SK-N-SH (cell line): ENCODE measurements at regions not wholly inside any gene's neighbourhood (a gene's known extent, or its start where the extent isn't known, plus 50 kb on each side); places are given as distances from the start of the nearest gene placed in this dataset.

ENCODE experiments used
- CTCF ChIA-PET: fragments of 300-600, 350-600 bp; formaldehyde crosslinking; extraction: SDS; loops from one replicate; lab custom pipeline; 2021; lab: Yijun Ruan, JAX
- POLR2A ChIA-PET: fragments of 350-600 bp; sonication (Branson Sonifier 250); formaldehyde crosslinking; extraction: SDS; loops from one replicate; lab custom pipeline; 2020; ENCODE audit warnings: antibody characterized with exemption, inconsistent platforms; lab: Yijun Ruan, JAX
- DNase-seq: peaks from one replicate; pipeline ENCODE4 v3.0.0; 2012
- H2AFZ ChIP-seq: fragments of 200-600 bp; sonication (generic); 2 replicates; pipeline ENCODE4 v1.8.1; 2016; ENCODE audit warnings: antibody characterized with exemption, mild to moderate bottlenecking, low read depth
- H3F3A ChIP-seq: fragments of 200-600 bp; sonication (generic); replicated peaks from 2 replicates; pipeline ENCODE3; 2016; ENCODE audit warnings: antibody characterized with exemption, mild to moderate bottlenecking; ENCODE audit not compliant: insufficient read depth
- H3K27ac ChIP-seq, 2 experiments: fragments of 200-500 bp in 1 of 2; fragments of 200-600 bp in 1 of 2; sonication (Bioruptor generic) in 1 of 2; sonication (generic), shearing (Covaris generic) in 1 of 2; 2 replicates each; pipeline versions ENCODE4 v1.5.1 to v1.6.1; 2014 to 2016; ENCODE audit warnings: low read depth in 2 of 2, inconsistent platforms in 1 of 2, low read length in 1 of 2, mild to moderate bottlenecking in 1 of 2, mixed read lengths in 1 of 2
- H3K27me3 ChIP-seq: fragments of 200-600 bp; sonication (generic), shearing (Covaris generic); 2 replicates; pipeline ENCODE4 v1.6.1; 2016; ENCODE audit warnings: mixed run types; ENCODE audit not compliant: insufficient read depth
- H3K36me3 ChIP-seq, 2 experiments: fragments of 200-500 bp in 1 of 2; fragments of 200-600 bp in 1 of 2; sonication (Bioruptor generic) in 1 of 2; sonication (generic) in 1 of 2; replicated peaks in 1 of 2; 2 replicates each; pipeline versions ENCODE3 to v1.5.1; 2014 to 2016; ENCODE audit warnings: low read length in 1 of 2, mild to moderate bottlenecking in 1 of 2; ENCODE audit not compliant: insufficient read depth in 2 of 2, control insufficient read depth in 1 of 2
- H3K4me1 ChIP-seq, 2 experiments: fragments of 200-500 bp in 1 of 2; fragments of 200-600 bp in 1 of 2; sonication (Bioruptor generic) in 1 of 2; sonication (generic), shearing (Covaris generic) in 1 of 2; 2 replicates each; pipeline versions ENCODE4 v1.5.1 to v1.6.1; 2014 to 2016; ENCODE audit warnings: low read depth in 1 of 2, low read length in 1 of 2, mixed run types in 1 of 2; ENCODE audit not compliant: insufficient read depth in 2 of 2, control insufficient read depth in 1 of 2
- H3K4me2 ChIP-seq: fragments of 200-600 bp; sonication (generic), shearing (Covaris generic); 2 replicates; pipeline ENCODE4 v1.6.1; 2017; ENCODE audit warnings: mixed run types
- H3K4me3 ChIP-seq, 2 experiments: fragments of 200-500 bp in 1 of 2; fragments of 200-600 bp in 1 of 2; sonication (Bioruptor generic) in 1 of 2; sonication (generic), shearing (Covaris generic) in 1 of 2; 2 replicates each; pipeline versions ENCODE4 v1.5.1 to v1.8.1; 2014 to 2016; ENCODE audit warnings: low read depth in 2 of 2, inconsistent platforms in 1 of 2, low read length in 1 of 2, mild to moderate bottlenecking in 1 of 2, mixed read lengths in 1 of 2, moderate library complexity in 1 of 2
- H3K79me2 ChIP-seq: fragments of 200-600 bp; sonication (generic); 2 replicates; pipeline ENCODE4 v1.8.1; 2017; ENCODE audit warnings: mild to moderate bottlenecking; ENCODE audit not compliant: insufficient read depth
- H3K9ac ChIP-seq: fragments of 200-600 bp; sonication (generic); 2 replicates; pipeline ENCODE4 v1.6.1; 2017; ENCODE audit warnings: mixed run types
- H3K9me2 ChIP-seq: fragments of 200-600 bp; sonication (generic); 2 replicates; pipeline ENCODE4 v1.6.1; 2017; ENCODE audit warnings: mixed run types
- H3K9me3 ChIP-seq: fragments of 200-600 bp; sonication (generic); 2 replicates; pipeline ENCODE4 v1.6.1; 2017; ENCODE audit warnings: mixed run types, mild to moderate bottlenecking, moderate library complexity
- H4K20me1 ChIP-seq: fragments of 200-600 bp; sonication (generic); 2 replicates; pipeline ENCODE4 v1.6.1; 2017; ENCODE audit warnings: mild to moderate bottlenecking, mixed run types; ENCODE audit not compliant: insufficient read depth
- ELF1 ChIP-seq: IDR thresholded peaks from 2 replicates; pipeline ENCODE4 v1.4.0; 2012
- EZH2phosphoT487 ChIP-seq: fragments of 200-600 bp; sonication (generic); IDR thresholded peaks from 2 replicates; pipeline ENCODE4 v1.6.1; 2017; ENCODE audit warnings: low read depth, mixed run types, mild to moderate bottlenecking, antibody characterized with exemption, moderate library complexity, borderline replicate concordance
- FOSL2 ChIP-seq: IDR thresholded peaks from 2 replicates; pipeline ENCODE4 v1.4.0; 2012; ENCODE audit warnings: low read depth, mild to moderate bottlenecking, moderate library complexity, borderline replicate concordance
- GATA2 ChIP-seq: sonication (generic); formaldehyde crosslinking; IDR thresholded peaks from 2 replicates; pipeline ENCODE4 v1.5.0; 2020; ENCODE audit warnings: mild to moderate bottlenecking, missing genetic modification reagents
- MXI1 ChIP-seq: IDR thresholded peaks from 2 replicates; pipeline ENCODE4 v1.6.1; 2012; ENCODE audit warnings: mild to moderate bottlenecking, low read depth, low read length, improper control_type of control experiment
- NRF1 ChIP-seq: IDR thresholded peaks from 2 replicates; pipeline ENCODE4 v1.6.1; 2012; ENCODE audit warnings: low read depth, mild to moderate bottlenecking, low read length
- RAD21 ChIP-seq: IDR thresholded peaks from 2 replicates; pipeline ENCODE4 v1.6.1; 2012; ENCODE audit warnings: mild to moderate bottlenecking, low read length
- RCOR1 ChIP-seq: fragments of 150-350 bp; IDR thresholded peaks from 2 replicates; pipeline ENCODE4 v1.6.1; 2017; ENCODE audit warnings: antibody characterized with exemption, low read length
- RFX5 ChIP-seq: IDR thresholded peaks from 2 replicates; pipeline ENCODE4 v1.6.1; 2012; ENCODE audit warnings: mild to moderate bottlenecking, improper control_type of control experiment, low read length
- RXRA ChIP-seq: IDR thresholded peaks from 2 replicates; pipeline ENCODE4 v1.4.0; 2012; ENCODE audit warnings: low read depth, mild to moderate bottlenecking, borderline replicate concordance
- SMC3 ChIP-seq: IDR thresholded peaks from 2 replicates; pipeline ENCODE4 v1.6.1; 2012; ENCODE audit warnings: low read depth, low read length, improper control_type of control experiment
- WGBS: methylation state at CpG from one replicate; pipeline ENCODE4 v1.1.6; 2017; ENCODE audit warnings: low lambda C conversion rate; 5-methylcytosine and 5-hydroxymethylcytosine counted together
- TF ChIP-seq, protein P1 (sequence below): fragments of 200-600 bp; sonication (generic); IDR thresholded peaks from 2 replicates; pipeline ENCODE4 v1.6.1; 2017; ENCODE audit warnings: antibody characterized with exemption, mild to moderate bottlenecking, moderate library complexity
- TF ChIP-seq, protein P2 (sequence below): fragments of 150-350 bp; IDR thresholded peaks from 2 replicates; pipeline ENCODE4 v1.6.1; 2016; ENCODE audit warnings: mild to moderate bottlenecking, low read depth, low read length
- TF ChIP-seq, protein P3 (sequence below): IDR thresholded peaks from 2 replicates; pipeline ENCODE4 v1.4.0; 2012; ENCODE audit warnings: low read depth, borderline replicate concordance

DNA sequence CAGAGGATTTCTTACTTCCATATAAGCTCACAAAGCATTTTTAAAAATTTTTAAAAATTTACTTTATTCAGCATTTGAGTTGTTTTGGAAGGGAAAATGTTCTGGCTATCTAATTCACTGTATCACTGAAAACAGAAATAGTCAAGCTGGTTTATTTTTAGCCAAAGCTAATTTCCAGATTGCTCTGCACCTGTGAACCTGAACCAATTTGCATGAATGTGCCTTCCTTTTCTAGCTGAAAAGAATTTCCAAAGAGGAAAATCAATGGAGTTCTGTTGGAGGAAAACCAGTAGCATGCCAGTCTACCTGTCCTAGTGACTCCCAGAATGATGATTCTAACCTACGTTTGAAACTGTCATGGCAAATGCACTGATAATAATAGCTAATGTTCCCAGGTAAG, 134.2 kb upstream of the LIPC start:
- 0 out of 2 replicates have a peak, but pooled peaks cover 6% of the 10 kb centered on the region for H3K9me3 ChIP-seq
- TF ChIP-seq, protein P1, sequence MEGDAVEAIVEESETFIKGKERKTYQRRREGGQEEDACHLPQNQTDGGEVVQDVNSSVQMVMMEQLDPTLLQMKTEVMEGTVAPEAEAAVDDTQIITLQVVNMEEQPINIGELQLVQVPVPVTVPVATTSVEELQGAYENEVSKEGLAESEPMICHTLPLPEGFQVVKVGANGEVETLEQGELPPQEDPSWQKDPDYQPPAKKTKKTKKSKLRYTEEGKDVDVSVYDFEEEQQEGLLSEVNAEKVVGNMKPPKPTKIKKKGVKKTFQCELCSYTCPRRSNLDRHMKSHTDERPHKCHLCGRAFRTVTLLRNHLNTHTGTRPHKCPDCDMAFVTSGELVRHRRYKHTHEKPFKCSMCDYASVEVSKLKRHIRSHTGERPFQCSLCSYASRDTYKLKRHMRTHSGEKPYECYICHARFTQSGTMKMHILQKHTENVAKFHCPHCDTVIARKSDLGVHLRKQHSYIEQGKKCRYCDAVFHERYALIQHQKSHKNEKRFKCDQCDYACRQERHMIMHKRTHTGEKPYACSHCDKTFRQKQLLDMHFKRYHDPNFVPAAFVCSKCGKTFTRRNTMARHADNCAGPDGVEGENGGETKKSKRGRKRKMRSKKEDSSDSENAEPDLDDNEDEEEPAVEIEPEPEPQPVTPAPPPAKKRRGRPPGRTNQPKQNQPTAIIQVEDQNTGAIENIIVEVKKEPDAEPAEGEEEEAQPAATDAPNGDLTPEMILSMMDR, result no peak
- TF ChIP-seq, protein P2, sequence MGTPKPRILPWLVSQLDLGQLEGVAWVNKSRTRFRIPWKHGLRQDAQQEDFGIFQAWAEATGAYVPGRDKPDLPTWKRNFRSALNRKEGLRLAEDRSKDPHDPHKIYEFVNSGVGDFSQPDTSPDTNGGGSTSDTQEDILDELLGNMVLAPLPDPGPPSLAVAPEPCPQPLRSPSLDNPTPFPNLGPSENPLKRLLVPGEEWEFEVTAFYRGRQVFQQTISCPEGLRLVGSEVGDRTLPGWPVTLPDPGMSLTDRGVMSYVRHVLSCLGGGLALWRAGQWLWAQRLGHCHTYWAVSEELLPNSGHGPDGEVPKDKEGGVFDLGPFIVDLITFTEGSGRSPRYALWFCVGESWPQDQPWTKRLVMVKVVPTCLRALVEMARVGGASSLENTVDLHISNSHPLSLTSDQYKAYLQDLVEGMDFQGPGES, result no peak
- TF ChIP-seq RAD21, result no peak
- TF ChIP-seq RFX5, result no peak
- TF ChIP-seq NRF1, result no peak
- no peak for TF ChIP-seq GATA2 (CRISPR knock-in tag)
- no peak for TF ChIP-seq MXI1
- no peak for TF ChIP-seq EZH2phosphoT487
- no peak for TF ChIP-seq ELF1
- no peak for TF ChIP-seq FOSL2
- no peak for TF ChIP-seq SMC3
- TF ChIP-seq RXRA, result no peak
- no peak for TF ChIP-seq RCOR1
- TF ChIP-seq, protein P3, sequence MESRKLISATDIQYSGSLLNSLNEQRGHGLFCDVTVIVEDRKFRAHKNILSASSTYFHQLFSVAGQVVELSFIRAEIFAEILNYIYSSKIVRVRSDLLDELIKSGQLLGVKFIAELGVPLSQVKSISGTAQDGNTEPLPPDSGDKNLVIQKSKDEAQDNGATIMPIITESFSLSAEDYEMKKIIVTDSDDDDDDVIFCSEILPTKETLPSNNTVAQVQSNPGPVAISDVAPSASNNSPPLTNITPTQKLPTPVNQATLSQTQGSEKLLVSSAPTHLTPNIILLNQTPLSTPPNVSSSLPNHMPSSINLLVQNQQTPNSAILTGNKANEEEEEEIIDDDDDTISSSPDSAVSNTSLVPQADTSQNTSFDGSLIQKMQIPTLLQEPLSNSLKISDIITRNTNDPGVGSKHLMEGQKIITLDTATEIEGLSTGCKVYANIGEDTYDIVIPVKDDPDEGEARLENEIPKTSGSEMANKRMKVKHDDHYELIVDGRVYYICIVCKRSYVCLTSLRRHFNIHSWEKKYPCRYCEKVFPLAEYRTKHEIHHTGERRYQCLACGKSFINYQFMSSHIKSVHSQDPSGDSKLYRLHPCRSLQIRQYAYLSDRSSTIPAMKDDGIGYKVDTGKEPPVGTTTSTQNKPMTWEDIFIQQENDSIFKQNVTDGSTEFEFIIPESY, result no peak
- CTCF ChIA-PET, result no interaction called here

More for the DNA sequence above, 134.2 kb upstream of the LIPC start:
- Histone ChIP-seq H3K79me2 (no peaks in the 10 kb centered on the region), H3K9me2 (no peaks in the 10 kb centered on the region), H3K4me2 (no peak overlapping the region), H4K20me1 (no peaks in the 10 kb centered on the region), H3K27ac (no peak overlapping the region), H3K9ac (no peak overlapping the region), H3K4me3 (no peak overlapping the region), H2AFZ (no peak overlapping the region), H3K4me1 (no peaks in the 10 kb centered on the region), H3K27me3 (no peaks in the 10 kb centered on the region), H3F3A (no peaks in the 10 kb centered on the region), H3K36me3 (no peaks in the 10 kb centered on the region)
- 54% methylated on average over 1 of the region's 1 CpG for WGBS
- no peak for DNase-seq
- POLR2A ChIA-PET, result no interaction called here
